ENCODE measurements at regions not wholly inside any gene's neighbourhood (a gene's known extent, or its start where the extent isn't known, plus 50 kb on each side); places are given as distances from the start of the nearest gene placed in this dataset.

DNA sequence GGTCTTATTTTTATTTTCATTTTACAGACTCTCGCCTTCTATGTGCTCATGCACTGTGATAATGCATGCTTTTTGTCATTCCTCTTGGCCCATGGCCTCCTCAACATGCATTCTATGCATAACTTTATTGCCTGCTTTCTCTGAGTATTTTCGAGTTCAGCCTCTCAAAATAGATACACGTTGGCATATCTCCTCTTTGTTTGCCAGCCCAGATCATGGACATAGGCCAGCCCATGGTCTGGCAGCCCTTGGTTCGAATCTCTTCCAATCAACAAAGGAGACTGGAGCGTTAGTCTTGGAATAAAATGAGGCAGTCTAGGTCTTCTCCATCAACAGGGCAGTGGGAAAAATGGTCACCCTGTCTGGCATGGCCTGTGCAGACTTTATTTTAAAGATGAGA lies 279.5 kb upstream of the ADAMTS16 start:
- no peaks in the 10 kb centered on the region for H3K9me3 ChIP-seq (ENCODE audit: control insufficient read depth, insufficient read depth, low read length)
- no peak overlapping the region for H3K27ac ChIP-seq (ENCODE audit: low read length)
- no peaks in the 10 kb centered on the region for H3K4me1 ChIP-seq (ENCODE audit: control insufficient read depth, insufficient read depth, low read length)
- DNase-seq (ENCODE audit: low read depth, low spot score), result no peak
- H3K27me3 ChIP-seq (ENCODE audit: control insufficient read depth, insufficient read depth, low read length), result no peaks in the 10 kb centered on the region
- no peak overlapping the region for H3K4me3 ChIP-seq (ENCODE audit: low read length)
- H3K36me3 ChIP-seq (ENCODE audit: control insufficient read depth, insufficient read depth, low read length), result no peaks in the 10 kb centered on the region
- no CpG with 5 or more reads among the region's 5 CpGs for WGBS (ENCODE audit: insufficient coverage, insufficient read length)

DNA sequence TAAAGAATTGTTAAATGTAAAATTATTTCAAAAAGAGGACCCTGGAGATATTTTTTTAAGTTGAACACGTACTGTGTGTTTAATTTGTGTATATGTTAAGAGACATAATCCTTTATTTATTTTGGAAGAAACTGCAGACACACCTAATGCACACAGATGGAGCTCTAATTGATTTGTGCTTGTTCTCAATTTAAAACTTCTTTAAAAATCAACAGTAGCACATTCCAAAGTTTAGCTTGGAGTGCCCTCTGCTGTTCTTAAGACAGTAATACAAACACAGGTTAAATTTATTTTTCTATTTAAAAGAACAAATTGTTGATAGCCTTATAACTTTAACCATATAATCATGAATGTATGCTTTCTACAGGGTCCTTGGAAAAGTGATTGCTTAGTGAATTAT lies 277.6 kb upstream of the ADAMTS16 start:
- no peak overlapping the region for H3K4me3 ChIP-seq (ENCODE audit: low read length)
- no peaks in the 10 kb centered on the region for H3K36me3 ChIP-seq (ENCODE audit: control insufficient read depth, insufficient read depth, low read length)
- WGBS (ENCODE audit: insufficient coverage, insufficient read length), result no CpG with 5 or more reads among the region's 1 CpG
- no peaks in the 10 kb centered on the region for H3K4me1 ChIP-seq (ENCODE audit: control insufficient read depth, insufficient read depth, low read length)
- no peaks in the 10 kb centered on the region for H3K27me3 ChIP-seq (ENCODE audit: control insufficient read depth, insufficient read depth, low read length)
- DNase-seq (ENCODE audit: low read depth, low spot score), result no peak
- no peak overlapping the region for H3K27ac ChIP-seq (ENCODE audit: low read length)
- H3K9me3 ChIP-seq (ENCODE audit: control insufficient read depth, insufficient read depth, low read length), result no peaks in the 10 kb centered on the region

DNA sequence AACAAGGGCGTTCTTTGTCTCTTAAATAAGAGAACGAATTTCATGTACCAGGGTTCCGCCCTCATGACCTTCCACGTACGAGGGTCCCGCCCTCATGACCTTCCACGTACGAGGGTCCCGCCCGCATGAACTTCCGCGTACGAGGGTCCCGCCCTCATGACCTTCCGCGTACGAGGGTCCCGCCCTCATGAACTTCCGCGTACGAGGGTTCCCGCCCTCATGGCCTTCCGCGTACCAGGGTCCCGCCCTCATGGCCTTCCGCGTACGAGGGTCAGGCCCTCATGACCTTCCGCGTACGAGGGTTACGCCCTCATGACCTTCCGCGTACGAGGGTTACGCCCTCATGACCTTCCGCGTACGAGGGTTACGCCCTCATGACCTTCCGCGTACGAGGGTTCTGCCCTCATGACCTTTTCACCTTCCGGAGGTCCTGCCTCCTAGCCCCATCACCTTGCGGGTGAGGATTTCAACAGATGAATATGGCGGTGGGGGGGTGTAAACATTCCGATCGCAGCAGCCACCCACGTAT lies 273.9 kb upstream of the ADAMTS16 start:
- Histone ChIP-seq H3K27me3 (ENCODE audit: control insufficient read depth, insufficient read depth, low read length) (no peaks in the 10 kb centered on the region), H3K9me3 (ENCODE audit: control insufficient read depth, insufficient read depth, low read length) (no peaks in the 10 kb centered on the region), H3K36me3 (ENCODE audit: control insufficient read depth, insufficient read depth, low read length) (no peaks in the 10 kb centered on the region), H3K4me3 (ENCODE audit: low read length) (no peak overlapping the region), H3K4me1 (ENCODE audit: control insufficient read depth, insufficient read depth, low read length) (no peaks in the 10 kb centered on the region), H3K27ac (ENCODE audit: low read length) (no peak overlapping the region)
- WGBS (ENCODE audit: insufficient coverage, insufficient read length), result no CpG with 5 or more reads among the region's 49 CpGs
- DNase-seq (ENCODE audit: low read depth, low spot score), result no peak

DNA sequence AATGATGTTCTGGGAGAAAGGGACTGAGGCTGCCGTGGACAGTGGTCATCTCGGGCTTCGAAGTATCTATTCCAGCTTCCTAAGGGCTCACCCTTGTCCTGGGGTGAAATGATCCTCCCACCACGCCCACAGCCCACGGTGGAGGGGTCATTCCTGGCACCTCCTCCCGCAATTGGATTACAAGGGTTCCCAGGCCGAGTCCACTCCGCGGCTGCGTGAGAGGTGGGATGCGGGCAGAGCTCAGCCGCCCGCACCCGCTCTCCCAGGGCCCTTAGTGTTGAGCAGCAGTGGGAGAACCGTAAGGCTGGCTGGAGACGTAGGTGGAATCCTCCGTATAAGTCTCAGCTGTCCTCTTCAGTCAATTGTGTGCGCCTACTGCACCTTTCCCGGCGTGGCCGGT lies 273.3 kb upstream of the ADAMTS16 start:
- Histone ChIP-seq H3K27me3 (ENCODE audit: control insufficient read depth, insufficient read depth, low read length) (no peaks in the 10 kb centered on the region), H3K9me3 (ENCODE audit: control insufficient read depth, insufficient read depth, low read length) (no peaks in the 10 kb centered on the region), H3K27ac (ENCODE audit: low read length) (no peak overlapping the region), H3K36me3 (ENCODE audit: control insufficient read depth, insufficient read depth, low read length) (no peaks in the 10 kb centered on the region), H3K4me1 (ENCODE audit: control insufficient read depth, insufficient read depth, low read length) (no peaks in the 10 kb centered on the region), H3K4me3 (ENCODE audit: low read length) (no peak overlapping the region)
- no CpG with 5 or more reads among the region's 21 CpGs for WGBS (ENCODE audit: insufficient coverage, insufficient read length)
- no peak for DNase-seq (ENCODE audit: low read depth, low spot score)

DNA sequence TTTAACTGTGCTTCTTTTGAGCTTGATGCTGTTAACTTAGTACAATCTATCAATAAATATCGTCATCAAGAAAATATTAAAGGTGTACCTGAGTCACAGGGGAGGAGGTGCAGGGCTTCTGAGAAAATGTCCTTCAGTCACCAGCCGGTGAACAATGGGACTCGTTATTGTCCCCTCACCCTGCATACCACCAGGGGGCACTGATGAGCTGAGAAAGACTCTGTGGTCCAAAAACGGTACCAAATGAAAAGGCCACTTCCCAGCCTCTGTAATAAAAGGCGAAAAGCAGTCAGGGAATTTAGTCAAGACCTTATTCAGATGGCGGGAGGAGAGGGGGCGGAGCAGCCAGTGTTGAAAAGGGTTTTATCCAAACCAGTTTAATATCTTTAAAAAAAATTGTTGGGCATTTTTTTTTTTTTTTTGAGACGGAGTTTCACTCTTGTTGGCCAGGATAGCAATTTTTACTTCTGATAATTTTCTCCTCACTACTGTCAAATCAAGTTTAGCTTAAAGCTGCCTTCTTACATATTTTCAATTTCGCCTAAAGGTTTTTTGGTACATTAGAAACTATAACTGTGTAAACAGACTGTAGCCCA lies 271.9 kb upstream of the ADAMTS16 start:
- no CpG with 5 or more reads among the region's 9 CpGs for WGBS (ENCODE audit: insufficient coverage, insufficient read length)
- Histone ChIP-seq H3K36me3 (ENCODE audit: control insufficient read depth, insufficient read depth, low read length) (no peaks in the 10 kb centered on the region), H3K4me3 (ENCODE audit: low read length) (no peak overlapping the region), H3K4me1 (ENCODE audit: control insufficient read depth, insufficient read depth, low read length) (no peaks in the 10 kb centered on the region), H3K9me3 (ENCODE audit: control insufficient read depth, insufficient read depth, low read length) (no peaks in the 10 kb centered on the region), H3K27ac (ENCODE audit: low read length) (no peak overlapping the region), H3K27me3 (ENCODE audit: control insufficient read depth, insufficient read depth, low read length) (no peaks in the 10 kb centered on the region)
- DNase-seq (ENCODE audit: low read depth, low spot score), result peak; percentile 54

DNA sequence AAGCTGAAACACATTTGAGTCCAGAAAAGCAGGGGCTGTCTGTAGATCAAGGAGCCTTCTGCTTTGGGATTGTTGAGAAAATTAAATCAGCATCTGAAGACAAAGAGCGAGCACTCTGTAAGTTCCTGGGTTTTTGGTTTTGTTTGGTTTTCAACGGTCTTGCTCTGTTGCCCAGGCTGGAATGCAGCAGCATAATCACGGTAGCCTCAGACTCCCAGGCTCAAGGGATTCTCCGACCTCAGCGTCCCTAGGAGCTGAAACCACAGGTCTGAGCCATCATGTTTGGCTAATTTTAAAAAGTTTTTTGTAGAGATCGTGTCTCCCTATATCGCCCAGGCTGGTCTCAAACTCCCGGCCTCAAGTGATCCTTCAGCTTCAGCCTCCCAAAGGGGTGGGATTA lies 266.5 kb upstream of the ADAMTS16 start:
- WGBS (ENCODE audit: insufficient coverage, insufficient read length), result no CpG with 5 or more reads among the region's 8 CpGs
- no peak for DNase-seq (ENCODE audit: low read depth, low spot score)
- H3K9me3 ChIP-seq (ENCODE audit: control insufficient read depth, insufficient read depth, low read length), result no peaks in the 10 kb centered on the region
- no peaks in the 10 kb centered on the region for H3K36me3 ChIP-seq (ENCODE audit: control insufficient read depth, insufficient read depth, low read length)
- H3K4me1 ChIP-seq (ENCODE audit: control insufficient read depth, insufficient read depth, low read length), result no peaks in the 10 kb centered on the region
- no peak overlapping the region for H3K4me3 ChIP-seq (ENCODE audit: low read length)
- H3K27ac ChIP-seq (ENCODE audit: low read length), result no peak overlapping the region
- no peaks in the 10 kb centered on the region for H3K27me3 ChIP-seq (ENCODE audit: control insufficient read depth, insufficient read depth, low read length)

DNA sequence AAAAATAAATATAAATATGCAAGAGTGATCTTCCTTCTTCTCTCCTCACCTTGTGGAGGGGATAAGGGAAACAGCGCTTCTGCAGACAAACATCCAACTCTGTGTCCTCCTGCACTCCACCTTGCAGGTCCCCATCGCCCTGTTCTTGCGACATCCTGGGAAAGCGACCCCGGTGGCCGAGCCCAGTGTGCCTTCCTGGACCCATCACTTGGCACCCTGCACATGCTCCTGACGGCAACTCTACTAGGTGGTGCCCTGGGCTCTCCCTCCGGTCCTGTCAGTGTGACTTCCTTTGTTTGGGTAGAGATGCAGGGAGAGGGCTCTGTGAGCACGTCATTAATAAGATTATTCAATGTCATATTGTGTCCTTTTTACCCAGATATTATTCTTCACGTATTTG lies 266.0 kb upstream of the ADAMTS16 start:
- DNase-seq (ENCODE audit: low read depth, low spot score), result no peak
- Histone ChIP-seq H3K27ac (ENCODE audit: low read length) (no peak overlapping the region), H3K9me3 (ENCODE audit: control insufficient read depth, insufficient read depth, low read length) (no peaks in the 10 kb centered on the region), H3K36me3 (ENCODE audit: control insufficient read depth, insufficient read depth, low read length) (no peaks in the 10 kb centered on the region), H3K4me3 (ENCODE audit: low read length) (no peak overlapping the region), H3K27me3 (ENCODE audit: control insufficient read depth, insufficient read depth, low read length) (no peaks in the 10 kb centered on the region), H3K4me1 (ENCODE audit: control insufficient read depth, insufficient read depth, low read length) (no peaks in the 10 kb centered on the region)
- no CpG with 5 or more reads among the region's 10 CpGs for WGBS (ENCODE audit: insufficient coverage, insufficient read length)

DNA sequence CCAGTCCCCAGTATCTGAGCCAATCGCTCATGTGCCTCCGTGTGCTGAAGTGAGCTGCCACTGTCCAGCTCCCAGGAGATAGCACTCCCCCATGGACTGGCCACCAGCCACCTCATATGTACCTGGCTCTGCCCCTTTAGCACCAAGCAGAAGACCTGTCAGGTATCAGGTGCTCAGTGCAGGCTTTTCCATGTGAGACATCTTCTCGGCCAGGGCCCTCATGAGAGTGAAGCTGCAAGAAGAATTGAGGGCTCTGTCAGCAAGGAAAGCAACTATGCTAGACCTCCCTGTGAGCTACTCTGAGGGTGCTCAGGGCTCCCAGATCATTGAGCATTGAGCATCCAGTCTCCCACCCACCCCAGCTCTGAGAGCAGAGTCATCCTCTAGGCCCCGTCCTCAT lies 264.2 kb upstream of the ADAMTS16 start:
- H3K9me3 ChIP-seq (ENCODE audit: control insufficient read depth, insufficient read depth, low read length), result no peaks in the 10 kb centered on the region
- no peak for DNase-seq (ENCODE audit: low read depth, low spot score)
- H3K36me3 ChIP-seq (ENCODE audit: control insufficient read depth, insufficient read depth, low read length), result no peaks in the 10 kb centered on the region
- H3K4me3 ChIP-seq (ENCODE audit: low read length), result no peak overlapping the region
- no CpG with 5 or more reads among the region's 4 CpGs for WGBS (ENCODE audit: insufficient coverage, insufficient read length)
- H3K4me1 ChIP-seq (ENCODE audit: control insufficient read depth, insufficient read depth, low read length), result no peaks in the 10 kb centered on the region
- H3K27ac ChIP-seq (ENCODE audit: low read length), result no peak overlapping the region
- no peaks in the 10 kb centered on the region for H3K27me3 ChIP-seq (ENCODE audit: control insufficient read depth, insufficient read depth, low read length)

DNA sequence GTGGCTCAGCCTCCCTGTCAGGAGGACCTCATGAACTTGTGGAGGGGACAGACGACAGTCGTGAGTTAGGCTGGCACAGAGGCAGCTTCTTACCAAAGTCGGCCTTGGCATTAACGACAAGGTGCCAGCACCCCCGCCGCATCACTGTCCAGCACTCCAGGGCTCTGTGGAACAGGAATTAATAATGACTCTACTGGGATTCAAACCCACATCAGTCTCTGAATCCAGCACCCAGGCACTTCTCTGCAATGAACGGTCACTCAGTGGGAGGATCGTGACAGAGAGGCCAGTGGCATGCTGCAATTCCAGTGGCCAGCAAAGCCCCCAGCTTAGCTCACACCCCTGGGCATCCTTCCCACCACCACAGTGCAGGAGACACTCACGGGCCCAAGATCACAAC lies 263.3 kb upstream of the ADAMTS16 start:
- Histone ChIP-seq H3K27ac (ENCODE audit: low read length) (no peak overlapping the region), H3K36me3 (ENCODE audit: control insufficient read depth, insufficient read depth, low read length) (no peaks in the 10 kb centered on the region), H3K4me3 (ENCODE audit: low read length) (no peak overlapping the region), H3K9me3 (ENCODE audit: control insufficient read depth, insufficient read depth, low read length) (no peaks in the 10 kb centered on the region), H3K27me3 (ENCODE audit: control insufficient read depth, insufficient read depth, low read length) (no peaks in the 10 kb centered on the region), H3K4me1 (ENCODE audit: control insufficient read depth, insufficient read depth, low read length) (no peaks in the 10 kb centered on the region)
- no peak for DNase-seq (ENCODE audit: low read depth, low spot score)
- no CpG with 5 or more reads among the region's 9 CpGs for WGBS (ENCODE audit: insufficient coverage, insufficient read length)

DNA sequence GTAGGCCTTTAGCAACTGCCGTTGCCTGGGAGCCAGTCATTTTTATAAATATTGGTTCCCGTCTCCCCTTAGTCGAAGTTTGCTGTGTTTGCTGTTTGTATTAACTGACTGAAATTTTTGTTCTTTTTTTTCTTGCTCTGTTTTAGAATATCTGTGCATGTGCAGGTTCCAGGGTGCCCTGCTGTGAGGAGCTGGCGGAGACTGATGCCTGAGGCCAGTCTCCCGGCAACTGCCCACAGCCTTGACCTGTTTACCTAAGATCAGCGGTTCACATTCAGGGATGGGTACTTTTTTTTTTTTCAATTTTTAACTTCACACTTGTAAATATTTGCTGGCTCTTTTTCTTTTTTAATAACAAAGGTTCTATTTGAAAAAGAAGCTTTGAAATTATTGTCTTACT lies 262.6 kb upstream of the ADAMTS16 start:
- Histone ChIP-seq H3K27me3 (ENCODE audit: control insufficient read depth, insufficient read depth, low read length) (no peaks in the 10 kb centered on the region), H3K4me1 (ENCODE audit: control insufficient read depth, insufficient read depth, low read length) (no peaks in the 10 kb centered on the region), H3K27ac (ENCODE audit: low read length) (no peak overlapping the region), H3K9me3 (ENCODE audit: control insufficient read depth, insufficient read depth, low read length) (no peaks in the 10 kb centered on the region), H3K4me3 (ENCODE audit: low read length) (no peak overlapping the region), H3K36me3 (ENCODE audit: control insufficient read depth, insufficient read depth, low read length) (no peaks in the 10 kb centered on the region)
- DNase-seq (ENCODE audit: low read depth, low spot score), result no peak
- no CpG with 5 or more reads among the region's 6 CpGs for WGBS (ENCODE audit: insufficient coverage, insufficient read length)

DNA sequence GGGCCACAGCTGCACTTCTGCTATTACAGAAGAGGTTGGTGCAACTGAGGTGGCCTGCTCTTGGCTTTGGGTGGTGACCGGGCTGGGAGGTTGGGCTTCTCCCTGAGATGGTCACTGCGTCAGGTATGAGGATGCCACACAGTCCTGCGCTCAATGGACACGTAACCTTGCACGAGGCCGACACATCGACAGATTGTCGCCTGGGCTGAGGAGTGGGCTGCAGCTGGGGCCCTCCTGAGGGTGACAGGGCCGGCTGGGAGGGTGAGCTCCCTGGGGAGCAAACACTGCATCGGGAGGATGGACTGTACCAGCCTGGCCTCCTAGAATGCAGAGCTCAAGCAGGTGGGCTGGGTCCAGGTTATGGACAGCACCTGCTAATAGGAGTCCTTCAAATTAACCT lies 261.1 kb upstream of the ADAMTS16 start:
- Histone ChIP-seq H3K27me3 (ENCODE audit: control insufficient read depth, insufficient read depth, low read length) (no peaks in the 10 kb centered on the region), H3K9me3 (ENCODE audit: control insufficient read depth, insufficient read depth, low read length) (no peaks in the 10 kb centered on the region), H3K36me3 (ENCODE audit: control insufficient read depth, insufficient read depth, low read length) (no peaks in the 10 kb centered on the region), H3K27ac (ENCODE audit: low read length) (no peak overlapping the region), H3K4me3 (ENCODE audit: low read length) (no peak overlapping the region), H3K4me1 (ENCODE audit: control insufficient read depth, insufficient read depth, low read length) (no peaks in the 10 kb centered on the region)
- DNase-seq (ENCODE audit: low read depth, low spot score), result no peak
- no CpG with 5 or more reads among the region's 10 CpGs for WGBS (ENCODE audit: insufficient coverage, insufficient read length)

Measured in iPS DF 6.9 (cell line).